Heart left ventricle (tissue), 13 donors: ENCODE measurements at regions not wholly inside any gene's neighbourhood (a gene's known extent, or its start where the extent isn't known, plus 50 kb on each side); places are given as distances from the start of the nearest gene placed in this dataset.

Source experiments
- CTCF ChIP-seq, 12 donors: fragments of 200-600 bp; sonication (generic) in 4 of 12; IDR thresholded peaks; one replicate each; pipeline versions ENCODE4 v1.5.0 to v1.8.0; 2018 to 2022; ENCODE audit warnings: antibody characterized with exemption in 12 of 12, mild to moderate bottlenecking in 5 of 12
- POLR2A ChIP-seq, 2 donors: fragments of 450-650 bp; IDR thresholded peaks; one replicate each; pipeline ENCODE4 v1.6.1; 2017; ENCODE audit warnings: antibody characterized with exemption in 2 of 2, mild to moderate bottlenecking in 2 of 2, moderate library complexity in 2 of 2
- donor health status: ischemic (EF 13 %, LVEDD 7.1; RV severe dilation, severe dysfunction).
- donor health status: DM: no; HTN: yes; CAD: no.
- donor health status: DM: no; HTN: no; CAD: no.
- donor health status: ischemic (EF 25% LVEDD 6.9; RV normal size, moderate dysfunction).
- donor health status: ischemic (EF 25% LVEDD 5.7; RV mildly dilated, moderate dysfunction).
- donor health status: ischemic (EF 35%, LVEDD 5.7; RV mildly dilated, moderate dysfunction).
- donor health status: nonischemic (EF 11% LVEDD 7.7; RV severe dilation, severe dysfunction).
- donor health status: DM: yes; HTN: yes; CAD: no.
- donor health status: PGD.
- donor health status: ischemic (EF 29% LVEDD 5.4; RV normal size, mild dysfunction).
- donor health status: nonischemic (EF 23%, LVEDD 6.1; RV moderate dilation, normal function).

GRCh38 chr3:67241084-67241483 lies 243.0 kb downstream of the KBTBD8 start:
- TF ChIP-seq CTCF (IDR thresholded peaks at IDR 0.05): no peak
- no peak for TF ChIP-seq POLR2A (IDR thresholded peaks at IDR 0.05)
